Gastrocnemius medialis (tissue), 4 donors: ENCODE measurements at regions not wholly inside any gene's neighbourhood (a gene's known extent, or its start where the extent isn't known, plus 50 kb on each side); places are given as distances from the start of the nearest gene placed in this dataset.

Experiments used
- CTCF ChIP-seq, 5 experiments: fragments of 450-650 bp in 3 of 5; fragments of 200-600 bp in 2 of 5; sonication (generic) in 2 of 5; IDR thresholded peaks in 4 of 5; conservative IDR thresholded peaks in 1 of 5; 1 replicate in 4 of 5; 2 replicates in 1 of 5; pipeline ENCODE4 v1.5.1; 2016 to 2019; ENCODE audit warnings: antibody characterized with exemption in 5 of 5, mild to moderate bottlenecking in 3 of 5, moderate library complexity in 3 of 5
- POLR2A ChIP-seq, 2 donors: fragments of 450-650 bp; IDR thresholded peaks; one replicate each; pipeline ENCODE4 v1.6.1; 2017; ENCODE audit warnings: antibody characterized with exemption in 2 of 2, mild to moderate bottlenecking in 2 of 2, moderate library complexity in 2 of 2

- TF ChIP-seq CTCF (IDR thresholded peaks at IDR 0.05 in 4 of 5, conservative IDR thresholded peaks at IDR 0.05 in 1 of 5) (no peak), POLR2A (IDR thresholded peaks at IDR 0.05) (no peak)
These were observed 343.4 kb downstream of the PLPP3 start for GRCh38 chr1:56235909-56236510.
